HG02588 (cell line): ENCODE measurements at regions not wholly inside any gene's neighbourhood (a gene's known extent, or its start where the extent isn't known, plus 50 kb on each side); places are given as distances from the start of the nearest gene placed in this dataset.

Experiments used
- ATAC-seq: cut with Tn5 transposase; IDR thresholded peaks from one replicate; pipeline ENCODE4 v1.9.1; 2021; ENCODE audit warnings: mild to moderate bottlenecking, moderate library complexity; ENCODE audit not compliant: unreplicated experiment

- no peak for ATAC-seq
Measured at GRCh38 chr13:75135325-75135825, 346.6 kb downstream of the TBC1D4 start.

- no peak for ATAC-seq
Measured at GRCh38 chr13:75132701-75133695, 349.0 kb downstream of the TBC1D4 start.

GRCh38 chr13:75129331-75129730 is 352.6 kb downstream of the TBC1D4 start:
- no peak for ATAC-seq

GRCh38 chr13:75124415-75124814 is 357.6 kb downstream of the TBC1D4 start:
- no peak for ATAC-seq

GRCh38 chr13:75123428-75123827 is 358.5 kb downstream of the TBC1D4 start:
- ATAC-seq: no peak

GRCh38 chr13:75120085-75120484 is 361.9 kb downstream of the TBC1D4 start:
- ATAC-seq: no peak

- no peak for ATAC-seq
Measured at GRCh38 chr13:75115171-75115570, 366.8 kb downstream of the TBC1D4 start.

- no peak for ATAC-seq
Measured at GRCh38 chr13:75103976-75104375, 378.0 kb downstream of the TBC1D4 start.

GRCh38 chr13:75102001-75102716 is 379.8 kb downstream of the TBC1D4 start:
- ATAC-seq: no peak

- ATAC-seq: no peak
Measured at GRCh38 chr13:75101348-75101747, 380.6 kb downstream of the TBC1D4 start.

GRCh38 chr13:75092143-75092542 is 389.8 kb downstream of the TBC1D4 start:
- ATAC-seq: no peak

GRCh38 chr13:75091718-75092117 is 390.3 kb downstream of the TBC1D4 start:
- no peak for ATAC-seq

GRCh38 chr13:75090872-75091615 is 390.9 kb downstream of the TBC1D4 start:
- no peak for ATAC-seq

GRCh38 chr13:75088915-75089314 is 393.1 kb downstream of the TBC1D4 start:
- ATAC-seq: no peak

- no peak for ATAC-seq
Measured at GRCh38 chr13:75079226-75079625, 402.7 kb downstream of the TBC1D4 start.

- no peak for ATAC-seq
Measured at GRCh38 chr13:75076476-75076875, 405.5 kb downstream of the TBC1D4 start.

- ATAC-seq: no peak
Measured at GRCh38 chr13:75073786-75074185, 408.2 kb downstream of the TBC1D4 start.

GRCh38 chr13:75072891-75073290 is 409.1 kb downstream of the TBC1D4 start:
- no peak for ATAC-seq

GRCh38 chr13:75072368-75072767 is 409.6 kb downstream of the TBC1D4 start:
- no peak for ATAC-seq

- ATAC-seq: no peak
Measured at GRCh38 chr13:75071796-75072195, 410.2 kb downstream of the TBC1D4 start.

- no peak for ATAC-seq
Measured at GRCh38 chr13:75071395-75071794, 410.6 kb downstream of the TBC1D4 start.
